SK-N-SH (cell line): ENCODE measurements at regions not wholly inside any gene's neighbourhood (a gene's known extent, or its start where the extent isn't known, plus 50 kb on each side); places are given as distances from the start of the nearest gene placed in this dataset.

Experiments
- CTCF ChIA-PET: fragments of 300-600, 350-600 bp; formaldehyde crosslinking; extraction: SDS; loops from one replicate; lab custom pipeline; 2021; lab: Yijun Ruan, JAX
- POLR2A ChIA-PET: fragments of 350-600 bp; sonication (Branson Sonifier 250); formaldehyde crosslinking; extraction: SDS; loops from one replicate; lab custom pipeline; 2020; ENCODE audit warnings: antibody characterized with exemption, inconsistent platforms; lab: Yijun Ruan, JAX
- DNase-seq: peaks from one replicate; pipeline ENCODE4 v3.0.0; 2012
- H2AFZ ChIP-seq: fragments of 200-600 bp; sonication (generic); 2 replicates; pipeline ENCODE4 v1.8.1; 2016; ENCODE audit warnings: antibody characterized with exemption, mild to moderate bottlenecking, low read depth
- H3F3A ChIP-seq: fragments of 200-600 bp; sonication (generic); replicated peaks from 2 replicates; pipeline ENCODE3; 2016; ENCODE audit warnings: antibody characterized with exemption, mild to moderate bottlenecking; ENCODE audit not compliant: insufficient read depth
- H3K27ac ChIP-seq, 2 experiments: fragments of 200-500 bp in 1 of 2; fragments of 200-600 bp in 1 of 2; sonication (Bioruptor generic) in 1 of 2; sonication (generic), shearing (Covaris generic) in 1 of 2; 2 replicates each; pipeline versions ENCODE4 v1.5.1 to v1.6.1; 2014 to 2016; ENCODE audit warnings: low read depth in 2 of 2, inconsistent platforms in 1 of 2, low read length in 1 of 2, mild to moderate bottlenecking in 1 of 2, mixed read lengths in 1 of 2
- H3K27me3 ChIP-seq: fragments of 200-600 bp; sonication (generic), shearing (Covaris generic); 2 replicates; pipeline ENCODE4 v1.6.1; 2016; ENCODE audit warnings: mixed run types; ENCODE audit not compliant: insufficient read depth
- H3K36me3 ChIP-seq, 2 experiments: fragments of 200-500 bp in 1 of 2; fragments of 200-600 bp in 1 of 2; sonication (Bioruptor generic) in 1 of 2; sonication (generic) in 1 of 2; replicated peaks in 1 of 2; 2 replicates each; pipeline versions ENCODE3 to v1.5.1; 2014 to 2016; ENCODE audit warnings: low read length in 1 of 2, mild to moderate bottlenecking in 1 of 2; ENCODE audit not compliant: insufficient read depth in 2 of 2, control insufficient read depth in 1 of 2
- H3K4me1 ChIP-seq, 2 experiments: fragments of 200-500 bp in 1 of 2; fragments of 200-600 bp in 1 of 2; sonication (Bioruptor generic) in 1 of 2; sonication (generic), shearing (Covaris generic) in 1 of 2; 2 replicates each; pipeline versions ENCODE4 v1.5.1 to v1.6.1; 2014 to 2016; ENCODE audit warnings: low read depth in 1 of 2, low read length in 1 of 2, mixed run types in 1 of 2; ENCODE audit not compliant: insufficient read depth in 2 of 2, control insufficient read depth in 1 of 2
- H3K4me2 ChIP-seq: fragments of 200-600 bp; sonication (generic), shearing (Covaris generic); 2 replicates; pipeline ENCODE4 v1.6.1; 2017; ENCODE audit warnings: mixed run types
- H3K4me3 ChIP-seq, 2 experiments: fragments of 200-500 bp in 1 of 2; fragments of 200-600 bp in 1 of 2; sonication (Bioruptor generic) in 1 of 2; sonication (generic), shearing (Covaris generic) in 1 of 2; 2 replicates each; pipeline versions ENCODE4 v1.5.1 to v1.8.1; 2014 to 2016; ENCODE audit warnings: low read depth in 2 of 2, inconsistent platforms in 1 of 2, low read length in 1 of 2, mild to moderate bottlenecking in 1 of 2, mixed read lengths in 1 of 2, moderate library complexity in 1 of 2
- H3K79me2 ChIP-seq: fragments of 200-600 bp; sonication (generic); 2 replicates; pipeline ENCODE4 v1.8.1; 2017; ENCODE audit warnings: mild to moderate bottlenecking; ENCODE audit not compliant: insufficient read depth
- H3K9ac ChIP-seq: fragments of 200-600 bp; sonication (generic); 2 replicates; pipeline ENCODE4 v1.6.1; 2017; ENCODE audit warnings: mixed run types
- H3K9me2 ChIP-seq: fragments of 200-600 bp; sonication (generic); 2 replicates; pipeline ENCODE4 v1.6.1; 2017; ENCODE audit warnings: mixed run types
- H3K9me3 ChIP-seq: fragments of 200-600 bp; sonication (generic); 2 replicates; pipeline ENCODE4 v1.6.1; 2017; ENCODE audit warnings: mixed run types, mild to moderate bottlenecking, moderate library complexity
- H4K20me1 ChIP-seq: fragments of 200-600 bp; sonication (generic); 2 replicates; pipeline ENCODE4 v1.6.1; 2017; ENCODE audit warnings: mild to moderate bottlenecking, mixed run types; ENCODE audit not compliant: insufficient read depth
- CHD2 ChIP-seq: fragments of 150-350 bp; IDR thresholded peaks from 2 replicates; pipeline ENCODE4 v1.6.1; 2018; ENCODE audit warnings: low read length; ENCODE audit not compliant: partially characterized antibody
- EP300 ChIP-seq, 2 experiments: IDR thresholded peaks; 2 replicates each; pipeline versions ENCODE4 v1.4.0 to v1.6.1; 2012; ENCODE audit warnings: borderline replicate concordance in 1 of 2, low read depth in 1 of 2, low read length in 1 of 2
- EZH2phosphoT487 ChIP-seq: fragments of 200-600 bp; sonication (generic); IDR thresholded peaks from 2 replicates; pipeline ENCODE4 v1.6.1; 2017; ENCODE audit warnings: low read depth, mixed run types, mild to moderate bottlenecking, antibody characterized with exemption, moderate library complexity, borderline replicate concordance
- FOXJ3 ChIP-seq: sonication (generic); formaldehyde crosslinking; IDR thresholded peaks from 2 replicates; pipeline ENCODE4 v1.5.1; 2020; ENCODE audit warnings: mild to moderate bottlenecking, missing genetic modification reagents
- FOXM1 ChIP-seq: IDR thresholded peaks from 2 replicates; pipeline ENCODE4 v1.4.0; 2012; ENCODE audit warnings: low read depth, mild to moderate bottlenecking
- MEF2A ChIP-seq: IDR thresholded peaks from 2 replicates; pipeline ENCODE4 v1.4.0; 2012; ENCODE audit warnings: low read depth, borderline replicate concordance
- MXI1 ChIP-seq: IDR thresholded peaks from 2 replicates; pipeline ENCODE4 v1.6.1; 2012; ENCODE audit warnings: mild to moderate bottlenecking, low read depth, low read length, improper control_type of control experiment
- NFIC ChIP-seq: IDR thresholded peaks from 2 replicates; pipeline ENCODE4 v1.4.0; 2012; ENCODE audit warnings: borderline replicate concordance
- NRF1 ChIP-seq: IDR thresholded peaks from 2 replicates; pipeline ENCODE4 v1.6.1; 2012; ENCODE audit warnings: low read depth, mild to moderate bottlenecking, low read length
- POLR2AphosphoS5 ChIP-seq: IDR thresholded peaks from 2 replicates; pipeline ENCODE4 v1.6.1; 2012; ENCODE audit warnings: low read depth, low read length
- RAD21 ChIP-seq: IDR thresholded peaks from 2 replicates; pipeline ENCODE4 v1.6.1; 2012; ENCODE audit warnings: mild to moderate bottlenecking, low read length
- RCOR1 ChIP-seq: fragments of 150-350 bp; IDR thresholded peaks from 2 replicates; pipeline ENCODE4 v1.6.1; 2017; ENCODE audit warnings: antibody characterized with exemption, low read length
- RFX5 ChIP-seq: IDR thresholded peaks from 2 replicates; pipeline ENCODE4 v1.6.1; 2012; ENCODE audit warnings: mild to moderate bottlenecking, improper control_type of control experiment, low read length
- RXRA ChIP-seq: IDR thresholded peaks from 2 replicates; pipeline ENCODE4 v1.4.0; 2012; ENCODE audit warnings: low read depth, mild to moderate bottlenecking, borderline replicate concordance
- SMC3 ChIP-seq: IDR thresholded peaks from 2 replicates; pipeline ENCODE4 v1.6.1; 2012; ENCODE audit warnings: low read depth, low read length, improper control_type of control experiment
- TAF1 ChIP-seq: IDR thresholded peaks from 2 replicates; pipeline ENCODE4 v1.6.1; 2012; ENCODE audit warnings: low read depth, mild to moderate bottlenecking, low read length, moderate library complexity, borderline replicate concordance
- TEAD4 ChIP-seq: IDR thresholded peaks from 2 replicates; pipeline ENCODE4 v1.4.0; 2012; ENCODE audit warnings: mild to moderate bottlenecking, borderline replicate concordance; ENCODE audit not compliant: insufficient read depth
- YY1 ChIP-seq: IDR thresholded peaks from 2 replicates; pipeline ENCODE4 v1.4.0; 2012; ENCODE audit warnings: low read depth, mild to moderate bottlenecking
- WGBS: methylation state at CpG from one replicate; pipeline ENCODE4 v1.1.6; 2017; ENCODE audit warnings: low lambda C conversion rate; 5-methylcytosine and 5-hydroxymethylcytosine counted together
- TF ChIP-seq, protein P1 (sequence below): fragments of 150-350 bp; IDR thresholded peaks from 2 replicates; pipeline ENCODE4 v1.6.1; 2016; ENCODE audit warnings: mild to moderate bottlenecking, low read depth, low read length
- TF ChIP-seq, protein P2 (sequence below): IDR thresholded peaks from 2 replicates; pipeline ENCODE4 v1.4.0; 2012; ENCODE audit warnings: low read depth, borderline replicate concordance
- TF ChIP-seq, protein P3 (sequence below): IDR thresholded peaks from 2 replicates; pipeline ENCODE4; 2012
- TF ChIP-seq, protein P4 (sequence below): fragments of 150-350 bp; IDR thresholded peaks from 2 replicates; pipeline ENCODE4 v1.6.1; 2017; ENCODE audit warnings: antibody characterized with exemption, low read length, low read depth, borderline replicate concordance

DNA sequence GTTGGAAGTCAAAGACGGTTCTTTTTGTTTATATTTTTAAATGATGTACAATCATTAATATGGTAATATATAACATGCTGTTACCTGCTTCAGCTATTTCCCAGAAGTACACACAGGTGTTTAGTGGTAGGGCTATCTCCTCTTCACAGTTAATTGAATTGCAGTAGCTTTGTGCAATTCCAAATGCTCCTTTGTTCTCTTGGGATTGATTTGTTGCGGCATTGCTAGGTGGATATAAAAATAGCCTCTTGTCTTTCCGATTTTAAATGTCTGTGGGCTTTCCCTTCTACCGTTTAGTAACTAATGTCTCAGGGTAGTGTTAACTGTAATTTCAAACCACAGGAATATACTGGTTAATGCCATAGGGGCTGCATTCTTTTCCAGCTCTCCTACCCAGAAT lies 307.6 kb upstream of the SLITRK3 start:
- Histone ChIP-seq H3K9ac (no peak overlapping the region), H3K4me1 (no peaks in the 10 kb centered on the region), H3K9me2 (no peaks in the 10 kb centered on the region), H4K20me1 (no peaks in the 10 kb centered on the region), H2AFZ (no peak overlapping the region), H3K9me3 (no peaks in the 10 kb centered on the region), H3K4me3 (no peak overlapping the region), H3F3A (no peaks in the 10 kb centered on the region), H3K4me2 (no peak overlapping the region), H3K36me3 (no peaks in the 10 kb centered on the region), H3K27ac (no peak overlapping the region), H3K27me3 (no peaks in the 10 kb centered on the region; the same call in 1 of the 2 replicates), H3K79me2 (no peaks in the 10 kb centered on the region)
- no peak for DNase-seq
- WGBS, result 32% methylated on average over 4 of the region's 4 CpGs
- ChIA-PET POLR2A (no interaction called here), CTCF (interaction anchor here (0.6 to 1.1 kb wide), 2 partner anchors 8 to 21 kb away, joined by 3 read pairs; no protein-coding TSS in a partner anchor)
- TF ChIP-seq TAF1, result no peak
- TF ChIP-seq EZH2phosphoT487, result no peak
- TF ChIP-seq RFX5, result no peak
- TF ChIP-seq, protein P1, sequence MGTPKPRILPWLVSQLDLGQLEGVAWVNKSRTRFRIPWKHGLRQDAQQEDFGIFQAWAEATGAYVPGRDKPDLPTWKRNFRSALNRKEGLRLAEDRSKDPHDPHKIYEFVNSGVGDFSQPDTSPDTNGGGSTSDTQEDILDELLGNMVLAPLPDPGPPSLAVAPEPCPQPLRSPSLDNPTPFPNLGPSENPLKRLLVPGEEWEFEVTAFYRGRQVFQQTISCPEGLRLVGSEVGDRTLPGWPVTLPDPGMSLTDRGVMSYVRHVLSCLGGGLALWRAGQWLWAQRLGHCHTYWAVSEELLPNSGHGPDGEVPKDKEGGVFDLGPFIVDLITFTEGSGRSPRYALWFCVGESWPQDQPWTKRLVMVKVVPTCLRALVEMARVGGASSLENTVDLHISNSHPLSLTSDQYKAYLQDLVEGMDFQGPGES, result no peak
- no peak for TF ChIP-seq NFIC
- no peak for TF ChIP-seq MXI1
- no peak for TF ChIP-seq EP300 (IDR thresholded peaks at IDR 0.05; ENCODE audit: borderline replicate concordance in 1 of 2, low read depth in 1 of 2, low read length in 1 of 2)
- no peak for TF ChIP-seq RCOR1
- no peak for TF ChIP-seq POLR2AphosphoS5
- no peak for TF ChIP-seq SMC3
- TF ChIP-seq RAD21, result no peak
- TF ChIP-seq RXRA, result no peak
- TF ChIP-seq FOXM1, result no peak
- no peak for TF ChIP-seq CHD2
- TF ChIP-seq TEAD4, result no peak
- no peak for TF ChIP-seq MEF2A

DNA sequence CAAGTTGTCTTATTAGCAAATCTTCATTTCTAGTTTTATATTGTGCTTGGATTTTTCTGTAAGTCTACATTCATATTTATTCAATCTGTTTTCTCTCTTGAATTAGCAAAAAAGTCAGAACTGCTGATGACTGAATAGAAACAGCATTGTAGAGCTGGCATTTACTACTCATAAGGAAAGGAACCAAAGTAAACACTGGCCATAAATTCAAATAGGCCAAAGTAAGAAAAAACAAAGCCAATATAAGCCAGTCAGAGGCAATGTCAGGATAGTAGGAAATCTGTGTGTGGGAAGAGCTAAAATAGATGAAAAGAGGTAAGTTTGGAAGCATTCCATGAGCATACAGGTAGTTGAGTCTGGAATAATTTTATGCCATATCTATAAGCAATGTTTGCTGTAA lies 307.2 kb upstream of the SLITRK3 start:
- POLR2A ChIA-PET, result no interaction called here
- no peak overlapping the region for H3K27ac ChIP-seq
- H3K9me2 ChIP-seq, result no peaks in the 10 kb centered on the region
- no peak overlapping the region for H3K4me3 ChIP-seq
- H2AFZ ChIP-seq, result no peak overlapping the region
- no peaks in the 10 kb centered on the region for H3K79me2 ChIP-seq
- H3K4me1 ChIP-seq, result no peaks in the 10 kb centered on the region
- no peaks in the 10 kb centered on the region for H3F3A ChIP-seq
- no peak overlapping the region for H3K4me2 ChIP-seq
- CTCF ChIA-PET, result interaction anchor here (0.6 to 1.1 kb wide), 2 partner anchors 8 to 22 kb away, joined by 3 read pairs; no protein-coding TSS in a partner anchor
- DNase-seq, result no peak
- H3K9me3 ChIP-seq, result no peaks in the 10 kb centered on the region
- no peaks in the 10 kb centered on the region for H3K36me3 ChIP-seq
- no peaks in the 10 kb centered on the region; the same call in 1 of the 2 replicates for H3K27me3 ChIP-seq
- TF ChIP-seq MXI1, result no peak
- no peak for TF ChIP-seq CHD2
- TF ChIP-seq RCOR1, result no peak
- TF ChIP-seq RAD21, result no peak
- TF ChIP-seq, protein P2, sequence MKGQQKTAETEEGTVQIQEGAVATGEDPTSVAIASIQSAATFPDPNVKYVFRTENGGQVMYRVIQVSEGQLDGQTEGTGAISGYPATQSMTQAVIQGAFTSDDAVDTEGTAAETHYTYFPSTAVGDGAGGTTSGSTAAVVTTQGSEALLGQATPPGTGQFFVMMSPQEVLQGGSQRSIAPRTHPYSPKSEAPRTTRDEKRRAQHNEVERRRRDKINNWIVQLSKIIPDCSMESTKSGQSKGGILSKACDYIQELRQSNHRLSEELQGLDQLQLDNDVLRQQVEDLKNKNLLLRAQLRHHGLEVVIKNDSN, result no peak
- no peak for TF ChIP-seq TAF1
- TF ChIP-seq EZH2phosphoT487, result no peak
- TF ChIP-seq, protein P3, sequence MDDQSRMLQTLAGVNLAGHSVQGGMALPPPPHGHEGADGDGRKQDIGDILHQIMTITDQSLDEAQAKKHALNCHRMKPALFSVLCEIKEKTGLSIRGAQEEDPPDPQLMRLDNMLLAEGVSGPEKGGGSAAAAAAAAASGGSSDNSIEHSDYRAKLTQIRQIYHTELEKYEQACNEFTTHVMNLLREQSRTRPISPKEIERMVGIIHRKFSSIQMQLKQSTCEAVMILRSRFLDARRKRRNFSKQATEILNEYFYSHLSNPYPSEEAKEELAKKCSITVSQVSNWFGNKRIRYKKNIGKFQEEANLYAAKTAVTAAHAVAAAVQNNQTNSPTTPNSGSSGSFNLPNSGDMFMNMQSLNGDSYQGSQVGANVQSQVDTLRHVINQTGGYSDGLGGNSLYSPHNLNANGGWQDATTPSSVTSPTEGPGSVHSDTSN, result no peak
- TF ChIP-seq MEF2A, result no peak
- TF ChIP-seq FOXJ3, result no peak
- no peak for TF ChIP-seq SMC3
- TF ChIP-seq TEAD4, result no peak
- TF ChIP-seq NFIC, result no peak
- TF ChIP-seq, protein P4, sequence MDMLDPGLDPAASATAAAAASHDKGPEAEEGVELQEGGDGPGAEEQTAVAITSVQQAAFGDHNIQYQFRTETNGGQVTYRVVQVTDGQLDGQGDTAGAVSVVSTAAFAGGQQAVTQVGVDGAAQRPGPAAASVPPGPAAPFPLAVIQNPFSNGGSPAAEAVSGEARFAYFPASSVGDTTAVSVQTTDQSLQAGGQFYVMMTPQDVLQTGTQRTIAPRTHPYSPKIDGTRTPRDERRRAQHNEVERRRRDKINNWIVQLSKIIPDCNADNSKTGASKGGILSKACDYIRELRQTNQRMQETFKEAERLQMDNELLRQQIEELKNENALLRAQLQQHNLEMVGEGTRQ, result no peak
- TF ChIP-seq NRF1, result no peak
- TF ChIP-seq, protein P1, result no peak
- TF ChIP-seq YY1, result no peak
- TF ChIP-seq, all 33 proteins: peak for 0
- Histone ChIP-seq H4K20me1 (no peaks in the 10 kb centered on the region), H3K9ac (no peak overlapping the region)
